ENCODE measurements at regions not wholly inside any gene's neighbourhood (a gene's known extent, or its start where the extent isn't known, plus 50 kb on each side); places are given as distances from the start of the nearest gene placed in this dataset.

- DNase-seq (ENCODE audit: low spot score in 2 of 2, unreplicated experiment in 2 of 2): no peak
- no peaks in the 10 kb centered on the region for H3K36me3 Mint-ChIP-seq
- peak overlapping the region; percentile 17 for H3K27ac Mint-ChIP-seq
- TF ChIP-seq, protein P1, sequence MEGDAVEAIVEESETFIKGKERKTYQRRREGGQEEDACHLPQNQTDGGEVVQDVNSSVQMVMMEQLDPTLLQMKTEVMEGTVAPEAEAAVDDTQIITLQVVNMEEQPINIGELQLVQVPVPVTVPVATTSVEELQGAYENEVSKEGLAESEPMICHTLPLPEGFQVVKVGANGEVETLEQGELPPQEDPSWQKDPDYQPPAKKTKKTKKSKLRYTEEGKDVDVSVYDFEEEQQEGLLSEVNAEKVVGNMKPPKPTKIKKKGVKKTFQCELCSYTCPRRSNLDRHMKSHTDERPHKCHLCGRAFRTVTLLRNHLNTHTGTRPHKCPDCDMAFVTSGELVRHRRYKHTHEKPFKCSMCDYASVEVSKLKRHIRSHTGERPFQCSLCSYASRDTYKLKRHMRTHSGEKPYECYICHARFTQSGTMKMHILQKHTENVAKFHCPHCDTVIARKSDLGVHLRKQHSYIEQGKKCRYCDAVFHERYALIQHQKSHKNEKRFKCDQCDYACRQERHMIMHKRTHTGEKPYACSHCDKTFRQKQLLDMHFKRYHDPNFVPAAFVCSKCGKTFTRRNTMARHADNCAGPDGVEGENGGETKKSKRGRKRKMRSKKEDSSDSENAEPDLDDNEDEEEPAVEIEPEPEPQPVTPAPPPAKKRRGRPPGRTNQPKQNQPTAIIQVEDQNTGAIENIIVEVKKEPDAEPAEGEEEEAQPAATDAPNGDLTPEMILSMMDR (IDR thresholded peaks at IDR 0.05; ENCODE audit: unreplicated experiment): no peak
- H3K9me3 Mint-ChIP-seq: no peaks in the 10 kb centered on the region
- no peak overlapping the region for H3K4me3 Mint-ChIP-seq
- H3K4me1 Mint-ChIP-seq: peaks cover 24% of the 10 kb centered on the region
- no peaks in the 10 kb centered on the region for H3K27me3 Mint-ChIP-seq (ENCODE audit: low read depth)
Observed at GRCh38 chr11:107218123-107219013, 200.1 kb upstream of the GUCY1A2 start.

GRCh38 chr11:107217444-107217843, 199.2 kb upstream of the GUCY1A2 start:
- H3K27me3 Mint-ChIP-seq (ENCODE audit: low read depth): no peaks in the 10 kb centered on the region
- no peak for DNase-seq (ENCODE audit: low spot score in 2 of 2, unreplicated experiment in 2 of 2)
- no peaks in the 10 kb centered on the region for H3K36me3 Mint-ChIP-seq
- H3K4me1 Mint-ChIP-seq: peaks cover 24% of the 10 kb centered on the region
- TF ChIP-seq, protein P1 (IDR thresholded peaks at IDR 0.05; ENCODE audit: unreplicated experiment): no peak
- H3K4me3 Mint-ChIP-seq: no peak overlapping the region
- H3K27ac Mint-ChIP-seq: no peak overlapping the region
- H3K9me3 Mint-ChIP-seq: no peaks in the 10 kb centered on the region

DNA sequence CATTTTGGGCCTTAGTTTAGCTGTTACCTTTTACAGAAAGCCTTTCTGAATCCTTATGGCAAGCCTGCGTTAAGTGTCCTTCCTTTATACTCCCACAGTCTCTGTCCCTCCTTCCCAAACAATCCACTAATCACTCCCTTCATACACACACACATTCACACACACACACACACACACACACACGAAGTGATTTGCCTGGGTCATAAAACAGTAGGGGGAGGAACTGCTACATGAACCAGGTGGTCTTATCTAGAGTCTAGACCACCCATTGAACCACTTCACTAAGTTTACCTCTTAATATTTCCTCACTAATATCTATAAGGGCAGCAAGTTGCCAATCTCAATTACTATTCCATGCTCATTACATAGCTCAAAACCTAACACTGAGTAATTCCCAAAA, 196.7 kb upstream of the GUCY1A2 start:
- no peak overlapping the region for H3K27ac Mint-ChIP-seq
- H3K4me3 Mint-ChIP-seq: no peak overlapping the region
- H3K36me3 Mint-ChIP-seq: no peaks in the 10 kb centered on the region

DNA sequence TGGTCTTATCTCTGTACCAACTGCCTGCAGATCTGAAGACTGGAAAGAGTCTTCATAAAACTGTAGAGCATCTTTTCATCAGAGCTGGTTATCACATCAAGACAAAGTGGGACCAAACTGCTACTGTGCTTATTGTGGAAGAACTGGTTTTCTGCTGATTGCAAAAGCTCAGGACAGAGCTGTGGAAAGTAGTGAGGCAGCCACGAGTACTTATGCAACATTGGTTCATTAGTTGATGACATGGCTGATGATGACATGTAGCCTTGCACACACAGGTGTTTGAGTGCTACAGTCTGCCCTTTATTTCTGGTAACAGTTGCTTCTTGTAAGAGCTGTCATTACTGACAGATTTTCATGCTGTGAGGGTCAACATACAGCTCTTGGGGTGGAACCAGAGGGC, 185.4 kb upstream of the GUCY1A2 start:
- no peak overlapping the region for H3K27ac Mint-ChIP-seq
- peaks cover 2% of the 10 kb centered on the region for H3K36me3 Mint-ChIP-seq
- TF ChIP-seq, protein P1 (IDR thresholded peaks at IDR 0.05; ENCODE audit: unreplicated experiment): no peak
- H3K27me3 Mint-ChIP-seq (ENCODE audit: low read depth): no peaks in the 10 kb centered on the region
- peaks cover 20% of the 10 kb centered on the region for H3K9me3 Mint-ChIP-seq
- H3K4me3 Mint-ChIP-seq: no peak overlapping the region
- no peak for DNase-seq (ENCODE audit: low spot score in 2 of 2, unreplicated experiment in 2 of 2)
- H3K4me1 Mint-ChIP-seq: peaks cover 9% of the 10 kb centered on the region

More for the DNA sequence above, 196.7 kb upstream of the GUCY1A2 start:
- Mint-ChIP-seq H3K9me3 (no peaks in the 10 kb centered on the region), H3K4me1 (peaks cover 24% of the 10 kb centered on the region), H3K27me3 (ENCODE audit: low read depth) (peaks cover 10% of the 10 kb centered on the region)
- no peak for DNase-seq (ENCODE audit: low spot score in 2 of 2, unreplicated experiment in 2 of 2)
- TF ChIP-seq, protein P1 (IDR thresholded peaks at IDR 0.05; ENCODE audit: unreplicated experiment): no peak

DNA sequence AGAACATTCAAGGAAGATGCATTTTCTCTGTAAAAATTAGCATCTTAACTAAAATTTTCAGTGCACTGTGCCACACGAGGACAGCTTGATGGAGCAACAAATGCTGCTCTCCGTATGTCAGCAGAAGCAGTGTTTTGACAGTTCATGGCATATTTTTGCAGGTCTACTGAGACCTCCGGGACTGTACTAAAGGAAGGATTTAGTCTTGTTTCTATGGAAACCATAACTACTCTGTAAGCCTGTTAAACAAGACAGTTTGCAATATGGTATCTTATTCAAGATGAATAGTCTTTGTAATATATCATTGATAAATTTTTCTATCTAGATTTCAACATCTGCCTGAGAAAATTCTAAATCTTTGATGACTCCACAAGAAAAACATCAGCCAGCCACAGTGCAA, 184.0 kb upstream of the GUCY1A2 start:
- DNase-seq (ENCODE audit: low spot score in 2 of 2, unreplicated experiment in 2 of 2): no peak
- Mint-ChIP-seq H3K27me3 (ENCODE audit: low read depth) (no peaks in the 10 kb centered on the region), H3K4me1 (peaks cover 9% of the 10 kb centered on the region), H3K27ac (no peak overlapping the region), H3K9me3 (peaks cover 20% of the 10 kb centered on the region), H3K36me3 (peaks cover 2% of the 10 kb centered on the region), H3K4me3 (no peak overlapping the region)
- TF ChIP-seq, protein P1 (IDR thresholded peaks at IDR 0.05; ENCODE audit: unreplicated experiment): no peak

All from mesothelial cell of epicardium (in vitro differentiated cells).